Loucy (cell line): ENCODE measurements at regions not wholly inside any gene's neighbourhood (a gene's known extent, or its start where the extent isn't known, plus 50 kb on each side); places are given as distances from the start of the nearest gene placed in this dataset.

Experiments used
- EZH2phosphoT487 ChIP-seq: fragments of 200-600 bp; IDR thresholded peaks from 2 replicates; pipeline ENCODE4 v1.6.1; 2018; ENCODE audit warnings: antibody characterized with exemption, mild to moderate bottlenecking, moderate library complexity, borderline replicate concordance
- TF ChIP-seq, protein P1 (sequence below): fragments of 200-600 bp; sonication (generic); conservative IDR thresholded peaks from 2 replicates; pipeline ENCODE4 v1.5.1; 2014; ENCODE audit warnings: mild to moderate bottlenecking, antibody characterized with exemption, low read length

DNA sequence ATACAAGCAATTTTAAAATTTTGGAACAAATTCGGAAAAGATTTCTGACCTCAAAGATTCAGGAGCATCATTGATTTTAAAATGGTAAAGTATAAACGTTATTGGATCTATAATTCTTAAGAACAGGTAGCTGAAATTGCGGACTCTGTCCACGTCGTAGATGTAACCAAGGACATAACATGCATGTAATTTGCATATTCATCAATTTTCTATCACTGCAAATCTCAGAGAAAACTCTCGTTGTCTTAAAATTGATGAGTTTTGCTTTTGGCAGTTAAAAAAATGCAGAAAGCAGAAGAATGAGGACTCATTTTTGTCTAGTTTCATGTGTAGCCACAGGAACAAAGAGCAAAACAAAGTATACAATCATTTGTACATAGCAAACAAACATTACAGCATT lies 1094.4 kb downstream of the SI start:
- TF ChIP-seq, protein P1, sequence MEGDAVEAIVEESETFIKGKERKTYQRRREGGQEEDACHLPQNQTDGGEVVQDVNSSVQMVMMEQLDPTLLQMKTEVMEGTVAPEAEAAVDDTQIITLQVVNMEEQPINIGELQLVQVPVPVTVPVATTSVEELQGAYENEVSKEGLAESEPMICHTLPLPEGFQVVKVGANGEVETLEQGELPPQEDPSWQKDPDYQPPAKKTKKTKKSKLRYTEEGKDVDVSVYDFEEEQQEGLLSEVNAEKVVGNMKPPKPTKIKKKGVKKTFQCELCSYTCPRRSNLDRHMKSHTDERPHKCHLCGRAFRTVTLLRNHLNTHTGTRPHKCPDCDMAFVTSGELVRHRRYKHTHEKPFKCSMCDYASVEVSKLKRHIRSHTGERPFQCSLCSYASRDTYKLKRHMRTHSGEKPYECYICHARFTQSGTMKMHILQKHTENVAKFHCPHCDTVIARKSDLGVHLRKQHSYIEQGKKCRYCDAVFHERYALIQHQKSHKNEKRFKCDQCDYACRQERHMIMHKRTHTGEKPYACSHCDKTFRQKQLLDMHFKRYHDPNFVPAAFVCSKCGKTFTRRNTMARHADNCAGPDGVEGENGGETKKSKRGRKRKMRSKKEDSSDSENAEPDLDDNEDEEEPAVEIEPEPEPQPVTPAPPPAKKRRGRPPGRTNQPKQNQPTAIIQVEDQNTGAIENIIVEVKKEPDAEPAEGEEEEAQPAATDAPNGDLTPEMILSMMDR = no peak
- TF ChIP-seq EZH2phosphoT487 = no peak
